GM19023 (cell line): ENCODE measurements at regions not wholly inside any gene's neighbourhood (a gene's known extent, or its start where the extent isn't known, plus 50 kb on each side); places are given as distances from the start of the nearest gene placed in this dataset.

ENCODE experiments used
- ATAC-seq: cut with Tn5 transposase; IDR thresholded peaks from one replicate; pipeline ENCODE4 v1.9.1; 2021; ENCODE audit warnings: mild to moderate bottlenecking, moderate library complexity; ENCODE audit not compliant: unreplicated experiment

DNA sequence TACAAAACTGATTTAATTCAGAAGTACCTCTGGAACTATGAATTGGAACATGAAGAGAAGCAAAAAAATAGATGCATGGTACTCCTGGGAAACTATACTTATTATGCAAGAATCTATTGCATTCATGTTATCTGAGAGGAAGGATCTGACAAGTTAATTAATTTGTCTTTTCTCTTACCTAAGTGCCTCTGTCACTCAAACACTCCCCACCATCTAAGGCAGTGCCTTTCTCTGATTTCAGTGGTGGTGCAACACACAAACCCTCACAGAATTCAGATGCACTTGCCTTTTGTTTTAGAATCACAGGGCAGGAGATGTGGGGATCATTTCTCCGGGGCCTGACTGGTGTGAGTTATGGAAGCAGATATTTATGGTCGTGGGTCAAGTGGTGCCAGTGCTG is 52.5 kb upstream of the C9orf72 start:
- no peak for ATAC-seq

DNA sequence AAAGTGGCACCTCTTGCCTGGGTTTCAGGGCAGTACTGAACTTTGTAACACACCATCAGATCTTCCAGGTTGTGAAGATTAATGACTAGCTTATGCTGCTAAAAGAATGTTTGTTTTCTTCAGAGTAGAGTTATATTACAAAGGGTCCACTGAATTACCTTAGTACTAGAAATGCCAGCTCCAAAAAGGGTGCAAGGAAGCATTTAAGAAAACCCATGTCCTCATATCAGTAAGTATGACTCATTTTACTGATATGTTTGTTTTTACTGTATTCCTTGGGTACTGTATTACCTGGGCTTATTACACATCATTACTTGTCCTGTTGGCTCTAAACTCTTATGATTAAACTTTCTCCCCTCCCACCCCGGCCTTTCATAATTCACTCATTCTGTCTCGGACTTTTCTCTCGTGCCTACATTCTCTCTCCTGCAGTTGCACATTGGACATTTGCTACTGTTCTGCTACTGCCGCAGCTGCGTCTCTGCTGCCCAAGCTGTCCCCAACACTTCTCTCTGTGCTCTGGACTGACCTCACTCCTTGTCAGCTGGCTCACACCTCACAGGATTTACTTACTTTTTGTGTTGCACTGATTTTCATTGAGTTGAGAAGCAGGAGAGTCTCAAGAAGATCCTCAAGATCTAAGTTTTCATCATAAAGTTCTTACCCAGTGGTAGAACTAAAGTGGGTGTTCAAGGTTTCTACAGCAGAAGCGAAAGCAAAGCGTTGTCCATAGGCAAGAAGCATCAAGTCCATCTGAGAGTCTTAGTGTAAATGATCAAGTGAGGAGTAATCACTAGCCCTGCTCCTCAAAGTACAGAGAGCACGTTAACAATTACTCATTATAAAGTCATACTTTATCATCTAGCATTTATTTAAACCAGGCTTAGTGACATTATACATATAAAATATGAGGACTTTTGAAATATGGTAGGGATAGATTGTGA is 53.2 kb upstream of the C9orf72 start:
- ATAC-seq, result no peak

GRCh38 chr9:27627188-27627564 is 53.9 kb upstream of the C9orf72 start:
- no peak for ATAC-seq

DNA sequence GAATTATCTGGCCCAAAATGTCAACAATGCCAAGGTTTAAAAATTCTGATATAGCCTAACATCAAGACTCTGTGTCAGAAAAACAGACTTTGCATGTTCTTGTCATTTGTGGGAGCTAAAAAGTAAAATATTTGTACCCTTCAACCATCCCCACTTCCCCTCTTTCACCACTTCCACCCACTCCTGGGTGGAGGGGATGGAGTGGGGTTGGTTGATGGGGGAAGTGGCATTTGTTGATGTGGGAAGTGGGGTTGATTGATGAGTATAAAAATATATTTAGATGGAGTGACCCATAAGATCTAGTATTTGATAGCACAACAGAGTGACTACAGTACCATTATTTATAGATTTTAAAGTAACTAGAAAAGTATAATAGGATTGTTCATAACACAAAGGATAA is 55.0 kb upstream of the C9orf72 start:
- no peak for ATAC-seq

DNA sequence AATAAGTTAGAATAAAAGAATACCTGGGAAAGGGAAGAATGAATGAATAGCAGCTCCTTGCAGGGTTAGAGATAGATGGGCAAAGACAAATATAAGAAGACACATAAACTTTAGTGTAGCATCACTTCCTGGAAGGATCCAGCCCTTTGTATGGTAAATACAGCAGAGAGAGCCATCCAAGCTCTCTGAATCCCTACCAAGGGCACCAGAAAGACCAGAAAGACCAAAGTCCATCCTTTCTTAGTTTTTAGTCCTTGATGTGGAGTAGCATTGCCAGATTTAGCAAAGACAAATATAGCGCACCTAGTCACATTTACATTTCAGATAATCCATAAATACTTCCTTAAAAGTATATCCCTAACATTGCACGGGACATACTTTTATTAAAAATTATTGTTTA is 56.1 kb upstream of the C9orf72 start:
- ATAC-seq, result no peak

DNA sequence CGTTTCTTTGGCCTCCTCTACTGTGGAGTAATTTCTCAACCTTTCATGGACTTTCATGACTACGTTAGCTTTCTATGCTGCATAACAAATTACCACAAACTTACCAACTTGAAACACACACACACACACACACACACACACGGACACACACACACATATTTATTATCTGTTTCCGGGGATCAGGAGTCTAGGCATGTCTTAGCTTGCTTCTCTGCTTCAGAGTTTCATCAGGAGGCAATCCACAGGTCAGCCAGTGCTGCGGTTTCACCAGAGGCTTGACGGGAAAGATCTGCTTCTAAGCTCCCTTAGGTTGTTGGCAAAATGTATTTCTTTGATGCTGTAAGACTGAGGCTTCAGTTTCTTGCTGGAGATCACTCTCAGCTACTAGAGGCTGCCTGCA is 59.0 kb upstream of the C9orf72 start:
- no peak for ATAC-seq

- no peak for ATAC-seq
These were observed 60.5 kb upstream of the C9orf72 start for GRCh38 chr9:27633764-27634163.

DNA sequence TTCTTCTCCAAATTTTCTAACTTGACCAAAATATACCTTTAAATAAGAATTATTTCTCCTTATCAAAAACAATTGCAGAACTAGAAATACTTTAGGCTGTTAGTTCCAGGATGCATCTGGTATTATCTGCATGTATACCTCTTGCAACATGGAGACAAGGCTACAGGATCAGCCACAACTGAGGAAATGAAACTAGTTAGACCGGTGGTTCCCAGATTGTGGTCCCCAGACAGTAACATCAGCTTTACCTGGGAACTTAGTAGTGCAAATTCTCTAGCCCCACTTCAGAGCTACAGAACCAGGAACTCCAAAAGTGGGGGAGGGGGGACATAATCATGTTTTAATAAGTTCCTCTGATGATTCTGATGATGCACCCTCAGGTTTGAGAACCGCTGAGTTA is 61.6 kb upstream of the C9orf72 start:
- no peak for ATAC-seq

DNA sequence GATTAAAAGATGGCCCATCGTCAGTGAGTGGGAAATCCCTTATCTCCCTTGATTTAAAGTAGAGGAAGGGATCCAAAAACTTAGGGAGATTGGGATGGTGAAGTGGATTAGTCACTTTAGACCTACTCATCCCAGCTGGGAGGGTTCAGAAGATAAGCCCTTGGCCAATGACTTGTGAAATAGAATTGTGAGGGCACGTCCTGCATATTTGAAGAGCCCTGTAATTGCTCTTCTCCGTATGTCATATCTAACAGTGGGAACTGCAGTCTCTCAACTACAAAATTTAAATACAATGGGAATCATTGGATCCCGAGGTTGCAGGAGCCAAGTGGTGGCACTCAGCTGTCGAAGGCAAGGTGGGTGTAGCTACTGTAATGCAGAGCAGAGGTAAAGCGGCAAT is 65.4 kb upstream of the C9orf72 start:
- ATAC-seq, result no peak

- ATAC-seq, result no peak
These were observed 72.0 kb upstream of the C9orf72 start for GRCh38 chr9:27645161-27645840.

- no peak for ATAC-seq
These were observed 80.0 kb upstream of the C9orf72 start for GRCh38 chr9:27653246-27653645.

DNA sequence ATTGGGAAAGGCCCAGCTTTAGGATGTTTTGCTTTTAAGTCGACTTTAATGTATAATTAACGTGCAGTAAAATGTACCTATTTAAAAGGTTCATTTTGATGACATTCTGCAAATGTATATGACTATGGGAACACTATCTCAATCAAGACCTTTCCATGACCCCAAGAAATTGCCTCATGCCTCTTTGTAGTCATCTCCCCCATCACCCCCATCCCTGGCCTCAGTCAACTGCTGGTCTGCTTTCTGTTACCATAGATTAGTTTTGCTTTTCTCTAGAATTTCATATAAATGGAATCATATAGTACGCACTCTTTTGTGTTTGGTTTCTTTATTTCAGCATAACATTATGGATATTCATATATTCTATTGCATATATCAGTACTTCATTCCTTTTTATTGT is 80.7 kb upstream of the C9orf72 start:
- ATAC-seq, result no peak

GRCh38 chr9:27654629-27655285 is 81.5 kb upstream of the C9orf72 start:
- no peak for ATAC-seq

DNA sequence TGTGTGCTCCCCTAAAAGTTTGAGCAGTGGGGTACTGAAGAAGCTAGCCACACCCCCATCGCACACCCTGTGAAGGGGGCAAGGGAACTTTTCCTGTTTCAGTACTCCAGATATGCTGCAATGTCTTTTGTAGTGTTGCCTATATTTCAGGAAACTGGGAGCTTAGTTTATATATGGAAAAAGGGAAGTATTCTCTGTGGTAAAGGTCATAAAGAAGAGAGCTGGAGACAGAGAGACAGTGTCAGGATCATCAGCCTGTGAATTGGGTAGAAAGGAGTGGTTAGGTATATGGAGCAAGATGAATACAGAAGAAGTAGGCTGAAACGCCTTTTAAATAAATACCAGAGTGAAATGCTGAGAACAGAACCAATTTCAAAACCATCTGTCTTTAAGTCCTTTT is 82.2 kb upstream of the C9orf72 start:
- no peak for ATAC-seq

DNA sequence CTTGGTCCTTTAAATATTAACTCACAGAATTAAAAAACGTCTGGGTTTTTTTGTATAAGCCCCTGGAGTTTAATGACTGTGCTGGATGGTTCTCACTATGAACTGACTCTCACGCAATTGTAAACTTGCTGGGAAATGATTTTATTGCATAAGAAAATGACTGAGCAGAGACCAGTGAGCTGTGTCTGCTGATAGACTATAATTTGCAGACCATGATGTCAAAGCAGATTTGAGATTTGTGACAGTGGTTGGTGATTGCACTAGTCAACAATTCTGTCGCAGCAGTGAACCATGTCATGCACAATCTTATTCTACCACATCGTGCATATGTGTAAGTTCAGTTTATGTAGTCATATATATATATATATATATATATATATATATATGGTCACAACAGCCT is 85.7 kb upstream of the C9orf72 start:
- no peak for ATAC-seq

DNA sequence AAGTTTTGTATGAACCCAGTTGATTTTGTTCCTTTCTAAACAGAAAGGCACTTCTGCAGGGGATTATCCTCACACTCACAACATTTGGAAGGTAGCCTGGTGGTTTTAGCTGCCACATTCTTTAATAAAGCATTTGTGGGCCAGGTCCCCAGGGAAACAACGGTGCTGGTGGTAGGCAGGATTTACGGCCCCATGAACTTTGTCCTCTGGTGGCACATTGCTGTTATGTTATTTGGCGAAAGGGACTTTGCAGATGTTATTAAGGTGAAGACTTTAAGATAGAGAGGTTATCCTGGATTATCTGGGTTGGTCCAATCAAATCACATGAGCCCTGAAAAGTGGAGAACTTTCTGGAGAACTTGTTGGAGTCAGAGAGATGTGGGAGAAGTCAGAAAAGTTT is 86.3 kb upstream of the C9orf72 start:
- ATAC-seq, result no peak

GRCh38 chr9:27660148-27660547 is 86.9 kb upstream of the C9orf72 start:
- no peak for ATAC-seq

DNA sequence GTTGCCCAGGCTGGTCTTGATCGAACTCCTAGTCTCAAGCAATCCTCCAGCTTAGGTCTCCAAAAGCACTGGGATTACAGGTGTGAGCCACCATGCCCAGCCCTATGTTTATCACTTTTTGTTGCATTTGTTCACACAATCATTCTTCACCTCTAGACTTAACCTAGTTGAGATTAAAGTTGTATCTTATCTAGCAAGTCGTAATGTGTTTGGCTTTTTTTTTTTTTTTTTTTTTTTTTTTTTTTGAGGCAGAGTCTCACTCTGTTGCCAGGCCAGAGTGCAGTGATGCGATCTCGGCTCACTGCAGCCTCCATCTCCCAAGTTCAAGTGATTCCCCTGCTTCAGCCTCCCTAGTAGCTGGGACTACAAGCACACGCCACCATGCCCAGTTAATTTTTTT is 90.2 kb upstream of the C9orf72 start:
- no peak for ATAC-seq

GRCh38 chr9:27664121-27664779 is 91.0 kb upstream of the C9orf72 start:
- no peak for ATAC-seq

DNA sequence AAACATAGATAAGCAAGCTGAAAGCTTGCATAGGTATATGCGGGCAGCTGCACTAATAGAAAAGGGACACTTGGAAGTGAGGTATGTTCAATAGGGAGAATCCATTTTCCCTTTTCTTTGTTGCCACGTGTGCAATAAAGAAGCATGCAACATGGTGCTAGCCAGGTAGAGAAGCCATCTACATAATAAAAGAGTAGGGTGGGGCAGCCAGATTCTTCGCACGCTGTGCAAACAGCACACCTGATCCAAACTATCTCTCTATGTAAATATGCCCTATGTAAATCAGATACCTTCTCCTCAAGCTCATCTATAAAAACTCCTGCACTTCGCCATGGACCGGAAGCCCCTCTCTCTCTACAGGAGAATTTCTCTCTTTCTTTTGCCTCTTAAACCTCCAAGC is 91.9 kb upstream of the C9orf72 start:
- ATAC-seq, result no peak

GRCh38 chr9:27668280-27668679 is 95.0 kb upstream of the C9orf72 start:
- no peak for ATAC-seq
